CD4-positive, alpha-beta T cell treated with Interleukin-10 for 1 hour (primary cell): ENCODE measurements at regions not wholly inside any gene's neighbourhood (a gene's known extent, or its start where the extent isn't known, plus 50 kb on each side); places are given as distances from the start of the nearest gene placed in this dataset.
"Not testable (repeated sequence)": the region's sequence is repeated elsewhere in the genome, so short reads cannot be mapped to it uniquely, and the experiment has no call there.

ENCODE experiments used
- DNase-seq: peaks from one replicate; pipeline ENCODE4 v3.0.0-alpha.2; 2020

- no peak for DNase-seq
These were observed 227.9 kb upstream of the PITX2 start for GRCh38 chr4:110850461-110851442.

GRCh38 chr4:110851989-110852388 lies 229.1 kb upstream of the PITX2 start:
- no peak for DNase-seq

GRCh38 chr4:110852793-110853192 lies 229.9 kb upstream of the PITX2 start:
- DNase-seq = no peak

DNA sequence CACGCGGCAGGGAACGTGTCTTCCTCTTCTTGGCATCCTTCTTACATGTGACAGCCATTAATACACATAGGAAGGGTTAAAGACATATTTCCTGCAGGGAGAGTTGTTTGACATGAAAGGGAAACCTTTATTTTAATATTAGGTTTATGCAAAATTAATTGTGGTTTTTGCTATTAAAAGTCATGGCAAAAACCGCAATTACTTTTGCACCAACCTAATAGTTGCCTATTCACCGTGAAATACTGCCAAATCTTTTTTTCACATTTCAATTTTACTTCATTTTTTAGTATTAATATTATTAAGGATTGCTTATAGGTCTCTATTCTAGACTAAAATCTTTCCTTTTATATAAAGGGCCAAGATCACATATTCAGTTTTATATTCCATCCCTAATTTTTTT lies 230.4 kb upstream of the PITX2 start:
- no peak for DNase-seq

DNA sequence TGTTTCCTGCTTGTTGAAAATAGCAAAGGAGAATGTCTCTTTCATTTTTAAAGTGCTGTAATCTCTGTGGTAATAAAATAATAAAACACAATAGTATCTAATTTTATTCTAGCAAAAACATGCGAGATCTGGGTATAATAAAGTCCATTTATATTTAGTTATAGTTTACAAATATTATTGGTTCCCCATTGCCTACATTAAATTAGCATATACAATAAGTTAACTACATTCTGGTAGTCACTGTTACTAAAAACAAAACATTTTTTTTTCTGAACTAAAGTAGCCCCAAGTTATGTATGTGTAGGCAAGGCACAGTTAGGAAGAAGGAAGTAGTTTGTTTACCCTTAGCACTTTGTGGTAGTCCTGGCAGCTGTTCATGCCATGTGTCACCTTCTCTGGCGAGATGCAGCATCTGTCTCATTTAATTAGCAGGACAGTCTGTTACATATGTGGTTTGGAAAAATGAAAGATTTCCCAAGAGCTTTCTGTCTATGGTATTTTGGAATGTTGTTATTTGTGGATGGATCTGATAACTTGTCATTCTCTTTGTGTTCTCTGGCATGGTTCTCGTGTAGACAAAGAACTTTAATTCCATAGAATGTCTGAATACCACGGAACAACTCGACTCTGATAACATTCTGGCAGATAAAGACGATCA lies 231.3 kb upstream of the PITX2 start:
- no peak for DNase-seq

GRCh38 chr4:110860125-110860524 lies 237.2 kb upstream of the PITX2 start:
- no peak for DNase-seq

- DNase-seq = no peak
These were observed 238.0 kb upstream of the PITX2 start for GRCh38 chr4:110860901-110861300.

DNA sequence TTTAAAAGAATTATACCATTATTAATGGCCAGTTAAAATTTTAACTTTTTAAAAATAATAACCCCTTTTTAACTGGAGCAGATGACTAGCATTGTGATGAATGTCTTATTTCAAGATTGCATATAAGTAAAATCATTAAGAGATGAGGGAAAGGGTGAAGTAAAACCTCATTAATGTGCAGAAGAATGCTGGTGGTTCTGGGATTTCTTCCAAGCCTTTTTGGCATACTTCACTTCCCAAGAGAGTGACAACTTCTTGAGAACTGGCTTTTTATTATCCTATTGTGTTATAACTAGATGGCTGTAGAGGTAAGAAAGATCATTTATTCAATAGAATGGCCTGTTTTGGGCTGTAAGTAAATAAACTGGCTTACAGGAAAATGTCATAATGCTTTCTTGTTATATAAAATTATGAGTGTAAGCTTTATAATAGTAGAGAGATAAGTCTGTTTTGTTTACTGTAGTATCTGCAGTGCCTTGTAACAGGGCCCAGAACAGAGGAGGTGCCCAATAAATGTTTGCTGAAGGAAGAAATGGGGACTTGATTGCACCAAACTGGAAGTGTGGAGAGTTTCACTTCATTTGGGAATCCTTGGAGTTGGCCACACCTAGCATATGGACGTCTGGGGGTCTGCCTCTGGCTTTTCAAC lies 242.9 kb upstream of the PITX2 start:
- no peak for DNase-seq

GRCh38 chr4:110867251-110867960 lies 244.5 kb upstream of the PITX2 start:
- no peak for DNase-seq

- no peak for DNase-seq
These were observed 245.3 kb upstream of the PITX2 start for GRCh38 chr4:110867981-110868720.

GRCh38 chr4:110869114-110869513 lies 246.2 kb upstream of the PITX2 start:
- DNase-seq = no peak

DNA sequence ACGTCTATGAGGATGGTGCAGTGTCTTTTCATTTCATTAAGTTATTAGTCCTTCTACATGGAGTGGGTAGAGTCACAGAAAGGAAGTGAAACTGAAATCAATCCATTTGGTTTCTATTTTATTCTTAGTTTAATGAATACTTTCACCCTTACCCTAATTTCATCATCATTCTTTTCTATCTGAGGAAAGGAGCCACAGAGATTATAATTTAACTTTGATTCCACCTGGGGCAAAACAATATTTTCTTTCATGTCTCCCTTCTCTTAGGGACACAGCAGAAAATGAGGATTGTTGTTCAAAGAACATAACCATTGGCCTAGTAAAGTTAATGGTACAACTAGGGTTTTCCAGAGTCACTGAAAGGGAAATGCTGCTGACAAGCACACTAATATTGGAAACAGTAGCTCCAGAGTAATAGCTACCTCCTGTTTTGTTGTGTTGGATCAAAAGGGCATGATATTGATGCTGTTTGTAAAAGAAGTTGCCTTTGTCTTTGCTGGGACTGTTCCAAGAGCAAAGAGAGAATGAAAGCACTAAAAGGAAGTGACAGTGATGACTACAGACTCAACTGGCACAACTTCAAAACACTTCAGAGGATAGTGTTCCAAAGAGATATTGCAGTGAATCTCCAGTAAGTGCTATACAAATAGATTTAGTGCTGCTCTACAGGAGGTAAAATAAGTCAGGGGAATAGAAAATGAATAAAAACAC lies 247.1 kb upstream of the PITX2 start:
- no peak for DNase-seq

DNA sequence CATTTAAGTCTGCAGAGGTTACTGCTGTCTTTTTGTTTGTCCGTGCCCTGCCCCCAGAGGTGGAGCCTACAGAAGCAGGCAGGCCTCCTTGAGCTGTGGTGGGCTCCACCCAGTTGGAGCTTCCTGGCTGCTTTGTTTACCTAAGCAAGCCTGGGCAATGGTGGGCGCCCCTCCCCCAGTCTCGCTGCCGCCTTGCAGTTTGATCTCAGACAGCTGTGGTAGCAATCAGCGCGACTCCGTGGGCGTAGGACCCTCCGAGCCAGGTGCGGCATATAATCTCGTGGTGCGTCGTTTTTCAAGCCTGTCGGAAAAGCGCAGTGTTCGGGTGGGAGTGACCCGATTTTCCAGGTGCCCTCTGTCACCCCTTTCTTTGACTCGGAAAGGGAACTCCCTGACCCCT lies 253.3 kb upstream of the PITX2 start:
- not testable (repeated sequence) for DNase-seq

DNA sequence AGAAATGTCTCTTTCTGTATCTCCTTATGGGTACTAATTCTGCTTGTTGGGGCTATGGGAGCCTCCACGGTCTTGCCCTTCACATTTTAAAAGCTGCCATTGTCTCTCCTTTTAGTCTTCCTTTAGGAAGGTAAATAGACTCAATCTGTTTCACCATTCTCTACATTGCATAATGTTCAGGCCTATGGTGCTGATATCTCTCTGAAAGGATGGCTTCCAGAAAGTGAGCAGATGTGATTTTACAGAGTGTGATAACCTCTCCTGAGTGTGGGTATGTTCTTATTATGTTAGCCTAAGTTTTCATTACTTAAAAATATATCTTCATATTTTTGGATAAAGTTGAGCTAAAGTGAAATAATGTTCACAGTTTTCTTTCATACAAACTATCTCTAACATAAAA lies 254.0 kb upstream of the PITX2 start:
- no peak for DNase-seq

GRCh38 chr4:110877778-110878370 lies 255.0 kb upstream of the PITX2 start:
- no peak for DNase-seq

- DNase-seq = no peak
These were observed 255.5 kb upstream of the PITX2 start for GRCh38 chr4:110878413-110878812.

- DNase-seq = no peak
These were observed 256.1 kb upstream of the PITX2 start for GRCh38 chr4:110878956-110879355.

GRCh38 chr4:110886270-110886669 lies 263.4 kb upstream of the PITX2 start:
- no peak for DNase-seq

DNA sequence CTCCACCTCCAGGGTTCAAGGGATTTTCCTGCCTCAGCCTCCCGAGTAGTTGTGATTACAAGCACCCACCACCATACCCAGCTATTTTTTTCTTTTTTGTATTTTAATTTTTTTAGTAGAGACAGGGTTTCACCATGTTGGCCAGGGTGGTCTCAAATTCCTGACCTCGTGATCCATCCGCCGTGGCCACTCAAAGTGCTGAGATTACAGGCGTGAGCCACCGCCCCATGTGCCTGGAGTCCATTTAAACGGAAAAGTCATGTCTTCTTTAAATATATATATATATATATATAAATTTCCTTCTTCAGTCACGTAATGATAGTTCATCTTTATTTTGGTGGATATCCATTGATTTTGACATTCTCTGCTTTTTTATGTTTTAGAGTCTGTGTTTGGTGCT lies 264.0 kb upstream of the PITX2 start:
- DNase-seq = no peak

DNA sequence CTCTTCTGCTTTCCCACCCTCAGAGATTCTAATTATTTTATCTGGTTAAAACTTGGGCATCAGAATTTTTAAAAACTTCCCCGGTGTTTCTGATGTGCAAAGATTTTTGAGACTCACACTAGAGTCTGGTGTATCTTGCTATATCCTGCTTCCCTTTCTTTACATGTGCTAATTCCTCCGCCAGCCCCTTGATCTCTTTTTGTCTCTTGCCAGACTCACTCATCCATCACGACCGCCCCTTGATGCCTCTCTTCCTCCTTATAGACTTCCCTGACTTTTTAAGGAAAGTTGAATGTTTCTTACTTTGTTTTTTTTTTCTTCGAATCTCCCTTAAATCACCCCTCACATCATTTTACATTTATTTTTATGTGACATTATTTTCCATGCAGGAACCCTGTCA lies 274.9 kb upstream of the PITX2 start:
- DNase-seq = no peak

GRCh38 chr4:110898290-110898689 lies 275.4 kb upstream of the PITX2 start:
- no peak for DNase-seq
